Body of pancreas (tissue), 4 donors: ENCODE measurements at regions not wholly inside any gene's neighbourhood (a gene's known extent, or its start where the extent isn't known, plus 50 kb on each side); places are given as distances from the start of the nearest gene placed in this dataset.

Experiments used
- CTCF ChIP-seq, 7 experiments: fragments of 450-650 bp in 4 of 7; fragments of 200-600 bp in 3 of 7; sonication (generic) in 3 of 7; IDR thresholded peaks; one replicate each; pipeline ENCODE4 v1.5.1; 2016 to 2019; ENCODE audit warnings: antibody characterized with exemption in 7 of 7
- POLR2A ChIP-seq, 3 donors: fragments of 450-650 bp; IDR thresholded peaks; one replicate each; pipeline ENCODE4 v1.6.1; 2016; ENCODE audit warnings: antibody characterized with exemption in 3 of 3, mild to moderate bottlenecking in 2 of 3

GRCh38 chr4:166172619-166173018 is 299.6 kb downstream of the TLL1 start:
- TF ChIP-seq CTCF (IDR thresholded peaks at IDR 0.05) (no peak), POLR2A (IDR thresholded peaks at IDR 0.05) (no peak)
